ENCODE measurements at regions not wholly inside any gene's neighbourhood (a gene's known extent, or its start where the extent isn't known, plus 50 kb on each side); places are given as distances from the start of the nearest gene placed in this dataset.

DNA sequence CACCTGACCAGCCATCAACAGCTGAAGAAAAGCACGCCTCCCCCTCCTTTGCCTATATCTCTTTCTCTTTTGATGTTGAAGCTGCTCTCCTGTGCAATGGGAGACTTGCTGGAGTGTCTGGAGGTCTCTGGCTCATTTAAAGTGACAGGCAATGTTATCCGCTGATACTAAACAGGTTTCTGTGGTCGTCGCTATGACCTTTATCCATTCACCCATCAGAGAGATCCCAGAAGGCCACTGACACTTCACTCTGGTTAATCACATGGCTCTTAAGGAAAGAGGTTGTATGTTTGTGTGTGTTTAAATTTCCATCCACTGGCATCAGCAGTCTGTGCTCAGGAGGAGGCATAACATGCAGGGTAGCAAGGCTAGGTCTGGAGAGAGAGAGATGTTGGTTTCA is 277.3 kb downstream of the MTX2 start:
- TF ChIP-seq, protein P1, sequence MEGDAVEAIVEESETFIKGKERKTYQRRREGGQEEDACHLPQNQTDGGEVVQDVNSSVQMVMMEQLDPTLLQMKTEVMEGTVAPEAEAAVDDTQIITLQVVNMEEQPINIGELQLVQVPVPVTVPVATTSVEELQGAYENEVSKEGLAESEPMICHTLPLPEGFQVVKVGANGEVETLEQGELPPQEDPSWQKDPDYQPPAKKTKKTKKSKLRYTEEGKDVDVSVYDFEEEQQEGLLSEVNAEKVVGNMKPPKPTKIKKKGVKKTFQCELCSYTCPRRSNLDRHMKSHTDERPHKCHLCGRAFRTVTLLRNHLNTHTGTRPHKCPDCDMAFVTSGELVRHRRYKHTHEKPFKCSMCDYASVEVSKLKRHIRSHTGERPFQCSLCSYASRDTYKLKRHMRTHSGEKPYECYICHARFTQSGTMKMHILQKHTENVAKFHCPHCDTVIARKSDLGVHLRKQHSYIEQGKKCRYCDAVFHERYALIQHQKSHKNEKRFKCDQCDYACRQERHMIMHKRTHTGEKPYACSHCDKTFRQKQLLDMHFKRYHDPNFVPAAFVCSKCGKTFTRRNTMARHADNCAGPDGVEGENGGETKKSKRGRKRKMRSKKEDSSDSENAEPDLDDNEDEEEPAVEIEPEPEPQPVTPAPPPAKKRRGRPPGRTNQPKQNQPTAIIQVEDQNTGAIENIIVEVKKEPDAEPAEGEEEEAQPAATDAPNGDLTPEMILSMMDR (IDR thresholded peaks at IDR 0.05; ENCODE audit: low read depth, low read length), result no peak
- no peaks in the 10 kb centered on the region for H3K9me3 ChIP-seq (ENCODE audit: control insufficient read depth, insufficient read depth, low read length)
- H3K27ac ChIP-seq (ENCODE audit: low read depth, low read length), result no peak overlapping the region
- H3K27me3 ChIP-seq (ENCODE audit: control insufficient read depth, insufficient read depth, low read length), result peaks cover 3% of the 10 kb centered on the region
- DNase-seq (ENCODE audit: low read depth, low spot score), result no peak
- H3K4me3 ChIP-seq (ENCODE audit: low read depth, low read length), result no peak overlapping the region
- ChIA-PET POLR2A (no interaction called here), CTCF (interaction anchor here (1.3 to 1.4 kb wide), 3 partner anchors 8 to 106 kb away, joined by 3 to 8 read pairs (median 3); no protein-coding TSS in a partner anchor)

DNA sequence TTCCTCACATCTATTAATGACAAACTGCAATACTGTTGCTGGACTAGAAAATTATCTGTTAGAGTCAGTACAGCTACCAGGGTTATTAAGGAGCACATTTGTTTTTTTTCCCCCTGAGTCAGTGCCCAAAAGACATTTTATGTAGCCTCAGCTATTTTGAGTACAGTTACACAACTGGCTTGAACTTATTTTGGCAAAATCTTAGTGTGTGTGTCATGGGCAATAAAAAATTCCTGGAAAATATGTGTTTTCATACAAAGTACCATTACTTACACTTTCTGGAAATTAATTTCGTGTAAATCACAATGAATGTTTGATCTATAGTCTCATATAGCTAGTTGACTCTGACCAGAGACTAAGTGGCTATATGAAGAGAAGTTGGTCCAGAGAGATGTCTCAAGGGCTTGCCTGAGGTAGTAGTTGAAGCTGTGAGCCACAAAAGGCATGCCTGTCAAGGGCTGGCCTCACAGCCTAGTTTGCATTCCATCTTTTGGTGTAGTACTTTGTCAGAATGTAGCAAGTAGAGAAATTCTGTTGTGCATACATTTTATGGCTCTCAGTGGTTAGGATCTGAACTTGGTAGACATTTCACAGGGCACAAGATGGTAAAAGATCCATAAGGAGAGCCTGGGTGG is 283.4 kb downstream of the MTX2 start:
- H3K9me3 ChIP-seq (ENCODE audit: control insufficient read depth, insufficient read depth, low read length), result no peaks in the 10 kb centered on the region
- TF ChIP-seq, protein P1 (IDR thresholded peaks at IDR 0.05; ENCODE audit: low read depth, low read length), result no peak
- H3K27me3 ChIP-seq (ENCODE audit: control insufficient read depth, insufficient read depth, low read length), result no peaks in the 10 kb centered on the region
- ChIA-PET CTCF (interaction anchor here (1.1 to 5.2 kb wide), 8 partner anchors 12 to 425 kb away, joined by 3 to 87 read pairs (median 8); no protein-coding TSS in a partner anchor), POLR2A (no interaction called here)
- H3K27ac ChIP-seq (ENCODE audit: low read depth, low read length), result no peak overlapping the region
- no peak overlapping the region for H3K4me3 ChIP-seq (ENCODE audit: low read depth, low read length)
- DNase-seq (ENCODE audit: low read depth, low spot score), result no peak

DNA sequence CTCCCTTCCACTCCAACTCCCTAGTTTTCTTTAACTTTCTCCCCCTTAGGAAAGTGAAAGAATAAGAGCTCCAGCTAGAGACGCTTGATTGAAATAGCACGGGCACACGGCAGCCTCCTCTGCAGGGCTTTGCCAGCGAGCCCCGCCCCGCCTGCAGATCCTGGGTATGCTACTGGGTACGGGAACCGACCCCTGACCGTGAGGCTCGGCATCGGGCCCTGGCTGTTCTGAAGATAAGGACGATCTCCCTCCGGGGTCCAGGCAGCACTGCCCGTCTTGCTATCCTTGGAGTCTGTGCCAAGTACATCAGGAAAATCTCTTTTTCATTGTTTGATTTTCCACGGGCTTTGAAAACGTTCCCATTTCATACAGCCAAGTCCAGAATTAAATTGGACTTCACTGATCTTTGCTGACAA is 284.5 kb downstream of the MTX2 start:
- ChIA-PET CTCF (interaction anchor here (0.5 to 5.2 kb wide), 90 partner anchors 9 to 840 kb away, joined by 3 to 87 read pairs (median 5); partner anchors contain the start of genes HOXD8 and MTX2), POLR2A (no interaction called here)
- DNase-seq (ENCODE audit: low read depth, low spot score), result no peak
- Histone ChIP-seq H3K27ac (ENCODE audit: low read depth, low read length) (no peak overlapping the region), H3K9me3 (ENCODE audit: control insufficient read depth, insufficient read depth, low read length) (no peaks in the 10 kb centered on the region), H3K4me3 (ENCODE audit: low read depth, low read length) (peak overlapping the region; percentile 59), H3K27me3 (ENCODE audit: control insufficient read depth, insufficient read depth, low read length) (no peaks in the 10 kb centered on the region)
- TF ChIP-seq, protein P1 (IDR thresholded peaks at IDR 0.05; ENCODE audit: low read depth, low read length), result no peak

DNA sequence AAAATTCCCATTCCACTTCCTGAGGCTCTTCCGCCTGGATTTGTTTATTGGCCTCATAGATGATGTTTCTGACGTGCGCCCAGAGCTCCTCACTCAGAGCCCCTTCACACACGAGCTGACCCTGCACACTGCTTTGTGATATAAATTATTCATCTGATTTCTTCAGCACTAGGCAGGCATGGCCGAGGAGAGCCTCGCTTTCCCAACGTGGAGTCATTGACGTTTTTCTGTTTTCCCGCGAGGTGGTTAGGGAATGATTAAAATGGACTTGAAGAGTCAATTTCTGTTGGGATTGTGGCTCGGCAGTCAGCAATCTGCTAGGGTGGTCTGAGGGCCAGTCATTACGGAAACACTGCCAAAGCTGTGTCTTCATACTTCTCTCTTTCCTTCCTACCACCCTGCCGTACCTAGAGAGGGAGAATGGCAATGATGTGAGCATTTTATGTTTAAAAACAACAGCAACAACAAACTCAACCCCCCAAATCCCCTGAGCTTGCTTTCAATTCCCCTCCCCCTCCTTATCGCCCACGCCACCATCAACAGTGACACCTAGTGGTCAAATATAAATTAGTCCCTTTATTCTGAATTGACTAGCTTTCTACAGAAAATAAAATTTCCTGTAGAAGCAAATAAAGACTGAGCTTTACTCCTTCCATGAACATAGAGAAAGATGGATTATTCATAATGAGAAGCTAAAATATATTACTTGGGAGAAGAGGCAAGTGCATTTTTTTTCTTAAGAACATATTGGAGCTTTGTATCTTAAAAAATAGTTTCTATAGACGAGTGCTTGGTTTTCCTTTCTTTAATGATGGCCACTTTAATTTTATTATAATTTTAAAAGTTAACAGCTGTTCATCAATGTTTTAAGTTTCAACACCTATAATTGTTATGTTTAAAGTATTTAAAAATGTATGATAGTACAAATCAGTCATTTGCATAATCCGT is 285.1 kb downstream of the MTX2 start:
- ChIA-PET POLR2A (no interaction called here), CTCF (interaction anchor here (0.5 to 5.2 kb wide), 111 partner anchors 8 to 1043 kb away, joined by 3 to 87 read pairs (median 5); partner anchors contain the start of genes HOXD8 and MTX2)
- Histone ChIP-seq H3K27me3 (ENCODE audit: control insufficient read depth, insufficient read depth, low read length) (no peaks in the 10 kb centered on the region), H3K27ac (ENCODE audit: low read depth, low read length) (no peak overlapping the region), H3K4me3 (ENCODE audit: low read depth, low read length) (peak overlapping the region; percentile 59), H3K9me3 (ENCODE audit: control insufficient read depth, insufficient read depth, low read length) (no peaks in the 10 kb centered on the region)
- peak; percentile 34 for DNase-seq (ENCODE audit: low read depth, low spot score)
- TF ChIP-seq, protein P1 (IDR thresholded peaks at IDR 0.05; ENCODE audit: low read depth, low read length), result peak; percentile 78

Data from AG04450 (cell line).